ENCODE measurements at regions not wholly inside any gene's neighbourhood (a gene's known extent, or its start where the extent isn't known, plus 50 kb on each side); places are given as distances from the start of the nearest gene placed in this dataset.

- Mint-ChIP-seq H3K4me3 (no peak overlapping the region), H3K4me1 (no peaks in the 10 kb centered on the region), H3K36me3 (ENCODE audit: low read depth) (peaks cover 6% of the 10 kb centered on the region; the same call in 2 of the 3 replicates), H3K9me3 (peaks cover 19% of the 10 kb centered on the region), H3K27ac (no peak overlapping the region), H3K27me3 (ENCODE audit: insufficient read depth, low read depth, poor library complexity) (peaks cover 1% of the 10 kb centered on the region)
- peaks cover 2% of the 10 kb centered on the region; the same call in 1 of the 2 replicates for H3K9me2 ChIP-seq (ENCODE audit: insufficient read depth)
- H3K79me2 ChIP-seq (replicated peaks; ENCODE audit: insufficient read depth) = no peaks in the 10 kb centered on the region
- no peak for TF ChIP-seq REST (IDR thresholded peaks at IDR 0.05; ENCODE audit: unreplicated experiment)
- TF ChIP-seq ETS1 (IDR thresholded peaks at IDR 0.05) = no peak
- TF ChIP-seq JUNB (IDR thresholded peaks at IDR 0.05; ENCODE audit: unreplicated experiment) = no peak
- no peak for TF ChIP-seq CREB1 (CRISPR knock-in tag; IDR thresholded peaks at IDR 0.05; ENCODE audit: low read depth)
- no peaks in the 10 kb centered on the region for H3K27me3 ChIP-seq (ENCODE audit: insufficient read depth)
- H3F3A ChIP-seq (replicated peaks; ENCODE audit: low read depth) = no peaks in the 10 kb centered on the region
- DNase-seq (ENCODE audit: low spot score) (no peak), ATAC-seq (no peak)
- H3K36me3 ChIP-seq (ENCODE audit: insufficient read depth) = no peaks in the 10 kb centered on the region
- H3K4me2 ChIP-seq = no peak overlapping the region
- no peak overlapping the region for H3K27ac ChIP-seq (ENCODE audit: low read depth)
- no peak overlapping the region for H3K4me3 ChIP-seq
- no peak overlapping the region for H2AFZ ChIP-seq
- H4K20me1 ChIP-seq (replicated peaks; ENCODE audit: insufficient read depth) = no peaks in the 10 kb centered on the region
- no peaks in the 10 kb centered on the region for H3K4me1 ChIP-seq (ENCODE audit: insufficient read depth)
Observed at GRCh38 chr12:94033784-94034183, 114.6 kb upstream of the PLXNC1 start.

- Mint-ChIP-seq H3K36me3 (ENCODE audit: low read depth) (peaks cover 11% of the 10 kb centered on the region; the same call in 2 of the 3 replicates), H3K27me3 (ENCODE audit: insufficient read depth, low read depth, poor library complexity) (peaks cover 3% of the 10 kb centered on the region), H3K9me3 (peaks cover 25% of the 10 kb centered on the region), H3K4me1 (peaks cover 4% of the 10 kb centered on the region), H3K27ac (no peak overlapping the region), H3K4me3 (no peak overlapping the region)
- Histone ChIP-seq H3K79me2 (replicated peaks; ENCODE audit: insufficient read depth) (no peaks in the 10 kb centered on the region), H2AFZ (no peak overlapping the region), H3K9me2 (ENCODE audit: insufficient read depth) (peaks cover 2% of the 10 kb centered on the region; the same call in 1 of the 2 replicates), H3K36me3 (ENCODE audit: insufficient read depth) (no peaks in the 10 kb centered on the region), H3K27ac (ENCODE audit: low read depth) (no peak overlapping the region), H3K4me2 (no peak overlapping the region), H3F3A (replicated peaks; ENCODE audit: low read depth) (no peaks in the 10 kb centered on the region), H3K4me1 (ENCODE audit: insufficient read depth) (no peaks in the 10 kb centered on the region), H3K4me3 (no peak overlapping the region), H3K27me3 (ENCODE audit: insufficient read depth) (no peaks in the 10 kb centered on the region), H4K20me1 (replicated peaks; ENCODE audit: insufficient read depth) (no peaks in the 10 kb centered on the region)
- ATAC-seq = no peak
- DNase-seq (ENCODE audit: low spot score) = no peak
- TF ChIP-seq ETS1 (IDR thresholded peaks at IDR 0.05) (no peak), ZNF114 (CRISPR knock-in tag; IDR thresholded peaks at IDR 0.05) (no peak), JUNB (IDR thresholded peaks at IDR 0.05; ENCODE audit: unreplicated experiment) (no peak), CTCF (conservative IDR thresholded peaks at IDR 0.05; ENCODE audit: low read depth in 2 of 2) (no peak), POLR2AphosphoS5 (IDR thresholded peaks at IDR 0.05; ENCODE audit: low read depth) (no peak), STAT1 (IDR thresholded peaks at IDR 0.05; ENCODE audit: unreplicated experiment) (no peak)
Observed at GRCh38 chr12:94037444-94037843, 110.9 kb upstream of the PLXNC1 start.

Measured in GM23338 (cell line).